ENCODE measurements at regions not wholly inside any gene's neighbourhood (a gene's known extent, or its start where the extent isn't known, plus 50 kb on each side); places are given as distances from the start of the nearest gene placed in this dataset.

GRCh38 chr6:146997062-146997461, 207.2 kb upstream of the STXBP5 start:
- no peak for TF ChIP-seq ZNF274 (CRISPR knock-in tag; IDR thresholded peaks at IDR 0.05)
- TF ChIP-seq ZNF331 (CRISPR knock-in tag; IDR thresholded peaks at IDR 0.05) = no peak
- no peak for TF ChIP-seq ZNF543 (CRISPR knock-in tag; IDR thresholded peaks at IDR 0.05)
- no peak for TF ChIP-seq NFYB (CRISPR knock-in tag; IDR thresholded peaks at IDR 0.05)
